ENCODE measurements at regions not wholly inside any gene's neighbourhood (a gene's known extent, or its start where the extent isn't known, plus 50 kb on each side); places are given as distances from the start of the nearest gene placed in this dataset.

DNA sequence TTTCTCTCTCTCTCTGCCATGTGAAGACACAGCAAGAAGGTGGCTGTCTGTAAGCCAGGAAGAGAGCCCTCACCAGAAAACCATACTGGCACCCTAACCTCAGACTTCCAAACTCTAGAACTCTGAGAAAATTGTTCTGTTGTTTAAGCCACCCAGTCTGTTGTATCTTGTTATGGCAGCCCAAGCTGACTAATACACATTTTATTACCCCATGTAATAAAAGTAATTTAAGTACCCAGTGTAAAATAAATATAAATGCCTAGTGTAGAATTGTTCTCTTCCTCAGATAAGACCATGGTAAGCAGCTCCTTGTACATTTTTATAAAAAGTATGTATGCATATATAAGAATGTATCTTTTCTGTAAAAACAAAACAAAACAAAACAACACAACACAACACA, 119.7 kb downstream of the DTL start:
- DNase-seq (ENCODE audit: low read depth, low spot score): no peak
- H3K4me3 ChIP-seq (ENCODE audit: low read depth, low read length): no peak overlapping the region
- in situ Hi-C loops (cut with HindIII; ENCODE audit: low sequenced_read_pairs): no loop called here
- no peak for TF ChIP-seq CTCF (IDR thresholded peaks at IDR 0.05; ENCODE audit: low read depth, low read length)

GRCh38 chr1:212157252-212157651, 121.7 kb downstream of the DTL start:
- TF ChIP-seq CTCF (IDR thresholded peaks at IDR 0.05; ENCODE audit: low read depth, low read length): no peak
- in situ Hi-C loops (cut with HindIII; ENCODE audit: low sequenced_read_pairs): no loop called here
- no peak for DNase-seq (ENCODE audit: low read depth, low spot score)
- no peak overlapping the region for H3K4me3 ChIP-seq (ENCODE audit: low read depth, low read length)

GRCh38 chr1:212158912-212159796, 123.6 kb downstream of the DTL start:
- in situ Hi-C loops (cut with HindIII; ENCODE audit: low sequenced_read_pairs): no loop called here
- no peak overlapping the region for H3K4me3 ChIP-seq (ENCODE audit: low read depth, low read length)
- no peak for TF ChIP-seq CTCF (IDR thresholded peaks at IDR 0.05; ENCODE audit: low read depth, low read length)
- DNase-seq (ENCODE audit: low read depth, low spot score): no peak

GRCh38 chr1:212161231-212161781, 123.9 kb upstream of the PPP2R5A start:
- no peak overlapping the region for H3K4me3 ChIP-seq (ENCODE audit: low read depth, low read length)
- peak; percentile 91 for DNase-seq (ENCODE audit: low read depth, low spot score)
- no peak for TF ChIP-seq CTCF (IDR thresholded peaks at IDR 0.05; ENCODE audit: low read depth, low read length)
- in situ Hi-C loops (cut with HindIII; ENCODE audit: low sequenced_read_pairs): no loop called here

GRCh38 chr1:212162635-212163034, 122.6 kb upstream of the PPP2R5A start:
- TF ChIP-seq CTCF (IDR thresholded peaks at IDR 0.05; ENCODE audit: low read depth, low read length): no peak
- DNase-seq (ENCODE audit: low read depth, low spot score): peak; percentile 71
- no peak overlapping the region for H3K4me3 ChIP-seq (ENCODE audit: low read depth, low read length)
- in situ Hi-C loops (cut with HindIII; ENCODE audit: low sequenced_read_pairs): no loop called here

DNA sequence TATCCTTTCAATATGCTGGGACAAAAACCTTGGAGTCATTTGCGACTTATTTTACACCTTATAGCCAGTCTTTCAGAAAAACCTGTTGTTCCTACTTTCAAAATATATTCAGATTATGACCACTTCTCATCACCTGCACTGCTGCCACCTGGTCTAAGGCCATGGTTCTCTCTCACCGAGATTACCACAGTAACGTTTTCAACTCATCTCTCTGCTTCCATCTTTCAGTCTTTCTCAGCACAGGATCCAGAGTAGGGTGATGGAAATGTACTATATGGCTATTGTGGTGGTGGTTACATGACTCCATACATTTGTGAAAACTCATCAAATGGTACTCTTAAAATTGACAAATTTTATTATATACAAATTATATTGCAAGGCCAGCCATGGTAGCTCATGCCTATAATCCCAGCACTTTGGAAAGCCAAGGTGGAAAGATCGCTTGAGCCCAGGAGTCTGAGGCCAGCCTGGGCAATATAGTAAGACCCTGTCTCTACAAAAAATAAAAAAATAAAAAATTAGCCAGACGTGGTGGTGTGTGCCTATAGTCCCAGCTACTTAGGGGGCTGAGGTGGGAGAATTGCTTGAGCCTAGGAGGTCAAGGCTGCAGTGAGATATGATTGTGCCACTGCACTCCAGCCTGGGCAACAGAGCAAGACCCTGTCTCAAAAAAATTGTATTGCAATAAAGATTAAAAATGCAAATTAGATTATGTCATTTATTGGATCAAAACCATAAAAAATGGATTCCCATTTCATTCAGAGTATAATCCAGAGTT, 120.9 kb upstream of the PPP2R5A start:
- in situ Hi-C loops (cut with HindIII; ENCODE audit: low sequenced_read_pairs): no loop called here
- TF ChIP-seq CTCF (IDR thresholded peaks at IDR 0.05; ENCODE audit: low read depth, low read length): no peak

More for the DNA sequence above, 120.9 kb upstream of the PPP2R5A start:
- no peak for DNase-seq (ENCODE audit: low read depth, low spot score)
- H3K4me3 ChIP-seq (ENCODE audit: low read depth, low read length): no peak overlapping the region

Data from astrocyte of the spinal cord (primary cell).